ENCODE measurements at regions not wholly inside any gene's neighbourhood (a gene's known extent, or its start where the extent isn't known, plus 50 kb on each side); places are given as distances from the start of the nearest gene placed in this dataset.

- TF ChIP-seq CTCF (IDR thresholded peaks at IDR 0.05; ENCODE audit: extremely low read depth in 1 of 2, insufficient read depth in 1 of 2, low read depth in 1 of 2, low read length in 2 of 2): no peak
- TF ChIP-seq POLR2AphosphoS5 (IDR thresholded peaks at IDR 0.05; ENCODE audit: insufficient read depth, low read depth, low read length): no peak
- no peak for TF ChIP-seq POLR2A (IDR thresholded peaks at IDR 0.05; ENCODE audit: low read depth, low read length)
- no peak for TF ChIP-seq JUN (IDR thresholded peaks at IDR 0.05; ENCODE audit: borderline replicate concordance, insufficient read depth, insufficient read length, low read depth)
- no peak for TF ChIP-seq MAX (IDR thresholded peaks at IDR 0.05; ENCODE audit: insufficient read depth, insufficient read length)
- TF ChIP-seq EZH2 (IDR thresholded peaks at IDR 0.05; ENCODE audit: borderline replicate concordance, low read depth, low read length, severe bottlenecking): no peak
Observed at GRCh38 chr12:127126260-127126628, 1140.7 kb upstream of the TMEM132C start.

Data from endothelial cell of umbilical vein (primary cell).